HepG2 (cell line): ENCODE measurements at regions not wholly inside any gene's neighbourhood (a gene's known extent, or its start where the extent isn't known, plus 50 kb on each side); places are given as distances from the start of the nearest gene placed in this dataset.

ENCODE experiments used
- ATAC-seq: fragments of 200-7000 bp; cut with Tn5 transposase; 3 replicates; pipeline ENCODE4 v1.9.1; 2020; ENCODE audit warnings: mild to moderate bottlenecking, moderate library complexity
- BruUV-seq: library from RNA; stranded (reverse); fragments of 400-500 nt; replicated peaks from 2 replicates; lab custom pipeline; 2021; lab: Mats Ljungman, UMichigan
- CTCF ChIA-PET: fragments of 300-600 bp; formaldehyde crosslinking; extraction: SDS; loops from one replicate; lab custom pipeline; 2021; ENCODE audit warnings: low total read pairs, inconsistent platforms, low intra/inter-chr PET ratio; lab: Yijun Ruan, JAX
- POLR2A ChIA-PET: fragments of 350-600 bp; sonication (Branson Sonifier 250); formaldehyde crosslinking; loops from one replicate; lab custom pipeline; 2020; ENCODE audit warnings: antibody characterized with exemption, inconsistent platforms; lab: Yijun Ruan, JAX
- DNase-seq: peaks from one replicate; pipeline ENCODE4 v3.0.0-alpha.2; 2015; ENCODE audit warnings: low spot score
- FAIRE-seq: peaks from 3 replicates; lab custom pipeline; 2011; peaks lifted over from hg19 to GRCh38; lab: Jason Lieb, UNC
- H2AFZ ChIP-seq: one replicate; pipeline ENCODE4 v1.6.1; 2011; ENCODE audit warnings: low read length, inconsistent platforms
- H3K27ac ChIP-seq: fragments of 300-600 bp; 3 replicates; pipeline ENCODE4 v1.8.0; 2011; ENCODE audit warnings: mixed run types, mild to moderate bottlenecking, mixed read lengths, low read length, inconsistent platforms; ENCODE audit not compliant: insufficient read depth; ENCODE audit errors: extremely low read length
- H3K27me3 ChIP-seq, 2 experiments: fragments of 200-600 bp in 1 of 2; 2 replicates in 1 of 2; 3 replicates in 1 of 2; pipeline versions ENCODE4 v1.6.0 to v1.8.0; 2011; ENCODE audit warnings: low read length in 2 of 2, mild to moderate bottlenecking in 2 of 2, moderate library complexity in 2 of 2, inconsistent platforms in 1 of 2; ENCODE audit not compliant: insufficient read depth in 2 of 2, control insufficient read depth in 1 of 2
- H3K36me3 ChIP-seq, 2 experiments: fragments of 200-600 bp in 1 of 2; replicated peaks in 1 of 2; 2 replicates in 1 of 2; 3 replicates in 1 of 2; pipeline versions ENCODE4 v1.5.1 to v1.8.0; 2011; ENCODE audit warnings: low read length in 2 of 2, inconsistent platforms in 1 of 2; ENCODE audit not compliant: insufficient read depth in 2 of 2, control insufficient read depth in 1 of 2
- H3K4me1 ChIP-seq: 2 replicates; pipeline ENCODE4 v1.5.1; 2012; ENCODE audit warnings: low read length, inconsistent platforms; ENCODE audit not compliant: insufficient read depth
- H3K4me2 ChIP-seq: 2 replicates; pipeline ENCODE4 v1.6.0; 2011; ENCODE audit warnings: low read depth, low read length, inconsistent platforms
- H3K4me3 ChIP-seq, 3 experiments: fragments of 200-600 bp in 1 of 3; sonication (generic), shearing (Covaris generic) in 1 of 3; replicated peaks in 1 of 3; 2 replicates each; pipeline ENCODE4 v1.5.1; 2011 to 2016; ENCODE audit warnings: low read length in 3 of 3, inconsistent platforms in 2 of 3, low read depth in 2 of 3, mild to moderate bottlenecking in 2 of 3, control low read depth in 1 of 3, mixed read lengths in 1 of 3; ENCODE audit not compliant: insufficient read depth in 1 of 3
- H3K79me2 ChIP-seq: one replicate; pipeline ENCODE4 v1.6.1; 2011; ENCODE audit warnings: low read length, inconsistent platforms; ENCODE audit not compliant: insufficient read depth
- H3K9ac ChIP-seq: 2 replicates; pipeline ENCODE4 v1.6.0; 2011; ENCODE audit warnings: mild to moderate bottlenecking, low read depth, low read length, inconsistent platforms; ENCODE audit not compliant: insufficient read depth
- H3K9me3 ChIP-seq: 2 replicates; pipeline ENCODE4 v1.5.1; 2012; ENCODE audit warnings: mild to moderate bottlenecking, low read length
- H4K20me1 ChIP-seq: 2 replicates; pipeline ENCODE4 v1.6.0; 2011; ENCODE audit warnings: inconsistent platforms, mild to moderate bottlenecking, low read length, moderate library complexity; ENCODE audit not compliant: insufficient read depth
- ESRRA ChIP-seq: sonication (generic); formaldehyde crosslinking; IDR thresholded peaks from 2 replicates; pipeline ENCODE4 v1.5.1; 2020; ENCODE audit warnings: mild to moderate bottlenecking, low read depth, missing genetic modification reagents
- ETV5 ChIP-seq: IDR thresholded peaks from 2 replicates; pipeline ENCODE4 v1.6.1; 2018; ENCODE audit warnings: missing biosample characterization, missing genetic modification reagents, inconsistent platforms, borderline replicate concordance
- FOXA3 ChIP-seq: IDR thresholded peaks from 2 replicates; pipeline ENCODE4 v1.6.1; 2016; ENCODE audit warnings: missing genetic modification reagents, missing compliant biosample characterization
- FOXK2 ChIP-seq: fragments of 450-650 bp; IDR thresholded peaks from 2 replicates; pipeline ENCODE4 v1.6.1; 2016
- FOXO4 ChIP-seq: sonication (generic); formaldehyde crosslinking; conservative IDR thresholded peaks from 2 replicates; pipeline ENCODE4 v1.8.1; 2023; ENCODE audit warnings: missing genetic modification reagents
- IRF1 ChIP-seq: sonication (generic); formaldehyde crosslinking; IDR thresholded peaks from 2 replicates; pipeline ENCODE4 v1.4.0; 2020; ENCODE audit warnings: low read depth, mild to moderate bottlenecking, missing genetic modification reagents
- MIXL1 ChIP-seq: IDR thresholded peaks from 2 replicates; pipeline ENCODE4 v1.6.1; 2016
- NFKBIZ ChIP-seq: IDR thresholded peaks from 2 replicates; pipeline ENCODE4 v1.6.1; 2018; ENCODE audit warnings: missing genetic modification reagents, missing compliant biosample characterization
- RBFOX2 ChIP-seq: fragments of 200-400 bp; formaldehyde crosslinking; IDR thresholded peaks from 2 replicates; pipeline ENCODE4 v1.6.1; 2017; ENCODE audit warnings: low read depth, mild to moderate bottlenecking, low read length
- RFX1 ChIP-seq: fragments of 450-650 bp; IDR thresholded peaks from 2 replicates; pipeline ENCODE4 v1.6.1; 2017
- TAF1 ChIP-seq: sonication (generic); formaldehyde crosslinking; IDR thresholded peaks from 2 replicates; pipeline ENCODE4 v1.4.0; 2020; ENCODE audit warnings: missing genetic modification reagents
- ZNF251 ChIP-seq: sonication (generic); formaldehyde crosslinking; IDR thresholded peaks from 2 replicates; pipeline ENCODE4 v1.9.0; 2021; ENCODE audit warnings: mild to moderate bottlenecking, missing genetic modification reagents
- ZNF678 ChIP-seq: sonication (generic); formaldehyde crosslinking; IDR thresholded peaks from 2 replicates; pipeline ENCODE4 v1.4.0; 2020; ENCODE audit warnings: mild to moderate bottlenecking, missing genetic modification reagents
- WGBS: methylation state at CpG from one replicate; pipeline ENCODE4 v1.1.6; 2017; ENCODE audit warnings: low lambda C conversion rate; 5-methylcytosine and 5-hydroxymethylcytosine counted together
- in situ Hi-C: cut with HindIII; loops from 2 replicates; pipeline ENCODE4 v1.10.0; 2017; ENCODE audit warnings: low pct_unique_long_range_greater_than_20kb; ENCODE audit not compliant: extremely low pct_ligation_motif_present
- intact Hi-C: fragments of 100-400 bp; cut with micrococcal nuclease; formaldehyde crosslinking; loops from one replicate; pipeline ENCODE4 v1.10.0; 2022; ENCODE audit not compliant: unreplicated experiment
- TF ChIP-seq, protein P1 (sequence below), 2 experiments: sonication (generic) in 1 of 2; formaldehyde crosslinking in 1 of 2; IDR thresholded peaks; 2 replicates each; pipeline versions ENCODE4 v1.4.0 to v1.6.1; 2016 to 2020; ENCODE audit warnings: borderline replicate concordance in 1 of 2, low read depth in 1 of 2, mild to moderate bottlenecking in 1 of 2, missing genetic modification reagents in 1 of 2

DNA sequence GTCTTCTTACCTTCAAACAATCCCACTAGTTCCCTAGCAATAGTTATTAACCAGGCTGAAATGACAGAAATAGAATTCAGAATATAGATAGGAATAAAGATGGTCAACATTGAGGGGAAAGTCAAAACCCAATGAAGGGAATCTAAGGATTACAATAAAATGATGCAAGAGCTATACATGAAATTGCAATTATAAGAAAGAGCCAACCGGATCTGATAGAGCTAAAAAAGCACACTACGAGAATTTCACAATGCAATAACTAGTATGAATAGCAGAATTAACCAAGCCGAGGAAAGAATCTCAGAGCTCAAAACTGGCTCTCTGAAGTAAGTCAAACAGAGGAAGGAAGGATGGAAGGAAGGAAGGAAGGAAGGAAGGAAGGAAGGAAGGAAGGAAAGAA, 288.7 kb upstream of the KCND2 start (continued):
- TF ChIP-seq IRF1 (no peak), FOXK2 (no peak), ETV5 (CRISPR knock-in tag) (no peak), RFX1 (no peak), MIXL1 (CRISPR knock-in tag) (no peak), TAF1 (no peak), ZNF251 (CRISPR knock-in tag) (no peak)

DNA sequence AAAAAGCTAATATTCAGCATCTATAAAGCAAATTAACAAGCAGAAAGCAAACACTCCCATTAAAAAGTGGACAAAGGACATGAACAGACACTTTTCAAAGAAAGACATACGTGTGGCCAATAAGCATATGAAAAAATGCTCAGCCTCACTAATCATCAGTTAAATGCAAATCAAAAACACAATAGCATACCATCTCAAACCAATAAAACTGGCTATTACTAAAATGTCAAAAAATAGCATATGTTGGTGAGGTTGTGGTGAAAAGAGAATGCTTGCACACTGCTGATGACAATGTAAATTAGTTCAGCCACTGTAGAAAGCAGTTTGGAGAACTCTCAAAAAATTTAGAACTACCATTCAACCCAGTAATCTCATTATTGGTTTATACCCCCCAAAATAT, 284.6 kb upstream of the KCND2 start:
- no peaks in the 10 kb centered on the region; the same call in 1 of the 2 replicates for H3K9me3 ChIP-seq
- H3K9ac ChIP-seq = no peak overlapping the region
- no peaks in the 10 kb centered on the region for H3K36me3 ChIP-seq
- no peaks in the 10 kb centered on the region for H3K79me2 ChIP-seq
- H3K27me3 ChIP-seq = no peaks in the 10 kb centered on the region
- ChIA-PET POLR2A (no interaction called here), CTCF (no interaction called here)
- TF ChIP-seq, protein P1, sequence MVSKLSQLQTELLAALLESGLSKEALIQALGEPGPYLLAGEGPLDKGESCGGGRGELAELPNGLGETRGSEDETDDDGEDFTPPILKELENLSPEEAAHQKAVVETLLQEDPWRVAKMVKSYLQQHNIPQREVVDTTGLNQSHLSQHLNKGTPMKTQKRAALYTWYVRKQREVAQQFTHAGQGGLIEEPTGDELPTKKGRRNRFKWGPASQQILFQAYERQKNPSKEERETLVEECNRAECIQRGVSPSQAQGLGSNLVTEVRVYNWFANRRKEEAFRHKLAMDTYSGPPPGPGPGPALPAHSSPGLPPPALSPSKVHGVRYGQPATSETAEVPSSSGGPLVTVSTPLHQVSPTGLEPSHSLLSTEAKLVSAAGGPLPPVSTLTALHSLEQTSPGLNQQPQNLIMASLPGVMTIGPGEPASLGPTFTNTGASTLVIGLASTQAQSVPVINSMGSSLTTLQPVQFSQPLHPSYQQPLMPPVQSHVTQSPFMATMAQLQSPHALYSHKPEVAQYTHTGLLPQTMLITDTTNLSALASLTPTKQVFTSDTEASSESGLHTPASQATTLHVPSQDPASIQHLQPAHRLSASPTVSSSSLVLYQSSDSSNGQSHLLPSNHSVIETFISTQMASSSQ (IDR thresholded peaks at IDR 0.05; ENCODE audit: low read depth) = no peak
- TF ChIP-seq, protein P1 (CRISPR knock-in tag; IDR thresholded peaks at IDR 0.05; ENCODE audit: borderline replicate concordance) = no peak
- TF ChIP-seq RBFOX2 (no peak), NFKBIZ (CRISPR knock-in tag) (no peak), ESRRA (CRISPR knock-in tag) (no peak), FOXO4 (CRISPR knock-in tag) (no peak), FOXA3 (no peak), ZNF678 (no peak)
- no peak overlapping the region for H2AFZ ChIP-seq
- H3K4me3 ChIP-seq = no peak overlapping the region
- DNase-seq = no peak
- in situ Hi-C loops = no loop called here
- no peak overlapping the region for H3K4me2 ChIP-seq
- H3K27ac ChIP-seq = no peak overlapping the region
- 3% methylated on average over 1 of the region's 1 CpG for WGBS
- no peaks in the 10 kb centered on the region for H3K4me1 ChIP-seq
- BruUV-seq = no TSS peak
- intact Hi-C loops = no loop called here
- H4K20me1 ChIP-seq = no peaks in the 10 kb centered on the region
- no peak for FAIRE-seq
- ATAC-seq = no peak
